GM12878 (cell line): ENCODE measurements at regions not wholly inside any gene's neighbourhood (a gene's known extent, or its start where the extent isn't known, plus 50 kb on each side); places are given as distances from the start of the nearest gene placed in this dataset.
"Not testable (repeated sequence)": the region's sequence is repeated elsewhere in the genome, so short reads cannot be mapped to it uniquely, and the experiment has no call there.

Experiments used
- ATAC-seq: fragments of 200-7000 bp; cut with Tn5 transposase; 3 replicates; pipeline ENCODE4 v1.9.1; 2020; ENCODE audit warnings: mild to moderate bottlenecking, moderate library complexity
- BruUV-seq: library from RNA; stranded (reverse); fragments of 400-500 nt; replicated peaks from 2 replicates; lab custom pipeline; 2021; lab: Mats Ljungman, UMichigan
- CTCF ChIA-PET: fragments of 300-600 bp; sonication (Branson Sonifier 250); formaldehyde crosslinking; extraction: SDS; loops from one replicate; lab custom pipeline; 2021; ENCODE audit warnings: inconsistent platforms; lab: Yijun Ruan, JAX
- POLR2A ChIA-PET: fragments of 350-600 bp; formaldehyde crosslinking; extraction: SDS; loops from one replicate; lab custom pipeline; 2021; ENCODE audit warnings: inconsistent platforms; lab: Charles Lee
- RAD21 ChIA-PET: fragments of 300-600 bp; sonication (Branson Sonifier 250); formaldehyde crosslinking; loops from one replicate; lab custom pipeline; 2023; ENCODE audit warnings: antibody characterized with exemption; ENCODE audit not compliant: unreplicated experiment; lab: Charles Lee
- SMC1A ChIA-PET: fragments of 300-600 bp; sonication (Branson Sonifier 250); formaldehyde crosslinking; loops from one replicate; lab custom pipeline; 2023; ENCODE audit not compliant: unreplicated experiment, uncharacterized antibody; lab: Charles Lee
- DNase-seq: peaks from one replicate; pipeline ENCODE4 v3.0.0-alpha.2; 2011; ENCODE audit warnings: low read depth, low spot score
- FAIRE-seq: peaks from 3 replicates; lab custom pipeline; 2011; peaks lifted over from hg19 to GRCh38; lab: Jason Lieb, UNC
- H2AFZ ChIP-seq: 2 replicates; pipeline ENCODE4 v1.6.0; 2011; ENCODE audit warnings: low read depth, low read length, control low read depth; ENCODE audit not compliant: control insufficient read depth
- H3K27ac ChIP-seq: 2 replicates; pipeline ENCODE4 v1.5.1; 2011; ENCODE audit warnings: control low read depth; ENCODE audit not compliant: control insufficient read depth, insufficient read depth
- H3K27me3 ChIP-seq, 2 experiments: replicated peaks in 1 of 2; 2 replicates each; pipeline versions ENCODE4 v1.6.0 to v1.6.1; 2011; ENCODE audit warnings: low read length in 1 of 2; ENCODE audit not compliant: control insufficient read depth in 2 of 2, insufficient read depth in 2 of 2
- H3K36me3 ChIP-seq, 2 experiments: 2 replicates each; pipeline ENCODE4 v1.5.1; 2011; ENCODE audit warnings: low read length in 1 of 2; ENCODE audit not compliant: control insufficient read depth in 2 of 2, insufficient read depth in 2 of 2
- H3K4me1 ChIP-seq: 2 replicates; pipeline ENCODE4 v1.6.1; 2011; ENCODE audit warnings: mild to moderate bottlenecking, low read length, moderate library complexity, mixed read lengths; ENCODE audit not compliant: control insufficient read depth, insufficient read depth
- H3K4me2 ChIP-seq: 2 replicates; pipeline ENCODE4 v1.6.0; 2011; ENCODE audit warnings: control low read depth; ENCODE audit not compliant: control insufficient read depth, insufficient read depth
- H3K4me3 ChIP-seq: fragments of 200-600 bp; sonication (generic); 2 replicates; pipeline ENCODE4 v1.5.1; 2016
- H3K79me2 ChIP-seq: 2 replicates; pipeline ENCODE4 v1.6.0; 2011; ENCODE audit warnings: low read length; ENCODE audit not compliant: control insufficient read depth, insufficient read depth
- H3K9ac ChIP-seq: 2 replicates; pipeline ENCODE4 v1.8.0; 2011; ENCODE audit warnings: low read length, control low read depth, mixed read lengths; ENCODE audit not compliant: control insufficient read depth, insufficient read depth
- H3K9me3 ChIP-seq: replicated peaks from 3 replicates; pipeline ENCODE4 v1.5.1; 2011; ENCODE audit warnings: mild to moderate bottlenecking, low read length; ENCODE audit not compliant: control insufficient read depth, insufficient read depth
- H4K20me1 ChIP-seq: 2 replicates; pipeline ENCODE4 v1.6.0; 2011; ENCODE audit not compliant: control insufficient read depth, insufficient read depth
- BMI1 ChIP-seq: fragments of 450-650 bp; IDR thresholded peaks from 2 replicates; pipeline ENCODE4 v1.6.1; 2016; ENCODE audit warnings: mild to moderate bottlenecking, moderate library complexity, borderline replicate concordance
- CBX3 ChIP-seq: fragments of 200-600 bp; sonication (generic); IDR thresholded peaks from 2 replicates; pipeline ENCODE4 v1.6.1; 2016; ENCODE audit warnings: low read depth, borderline replicate concordance
- CTCF ChIP-seq, 3 experiments: IDR thresholded peaks in 2 of 3; conservative IDR thresholded peaks in 1 of 3; 2 replicates each; pipeline ENCODE4 v1.5.1; 2011; ENCODE audit warnings: low read depth in 3 of 3, low read length in 3 of 3, mild to moderate bottlenecking in 3 of 3, control low read depth in 2 of 3, moderate library complexity in 2 of 3, inconsistent platforms in 1 of 3, mixed read lengths in 1 of 3; ENCODE audit not compliant: control insufficient read depth in 2 of 3, insufficient read depth in 1 of 3; ENCODE audit errors: extremely low read depth in 1 of 3
- EGR1 ChIP-seq, 2 experiments: IDR thresholded peaks; 1 replicate in 1 of 2; 2 replicates in 1 of 2; pipeline ENCODE4 v1.6.1; 2011 to 2012; ENCODE audit warnings: low read depth in 2 of 2, low read length in 2 of 2, borderline replicate concordance in 1 of 2, mild to moderate bottlenecking in 1 of 2, moderate library complexity in 1 of 2
- HDGF ChIP-seq: fragments of 450-650 bp; IDR thresholded peaks from 2 replicates; pipeline ENCODE4 v1.6.1; 2016; ENCODE audit warnings: antibody characterized with exemption
- NBN ChIP-seq: fragments of 450-650 bp; IDR thresholded peaks from 2 replicates; pipeline ENCODE4 v1.6.1; 2016
- NFIC ChIP-seq: IDR thresholded peaks from 2 replicates; pipeline ENCODE4 v1.6.1; 2012; ENCODE audit warnings: low read depth, mild to moderate bottlenecking, inconsistent platforms, low read length, moderate library complexity
- NR2C1 ChIP-seq: fragments of 450-650 bp; IDR thresholded peaks from 2 replicates; pipeline ENCODE4 v1.6.1; 2017; ENCODE audit warnings: antibody characterized with exemption, mild to moderate bottlenecking, moderate library complexity
- PAX5 ChIP-seq: IDR thresholded peaks from 2 replicates; pipeline ENCODE4 v1.6.1; 2011; ENCODE audit warnings: low read depth, low read length, borderline replicate concordance
- RAD21 ChIP-seq: IDR thresholded peaks from 2 replicates; pipeline ENCODE4 v1.6.1; 2011; ENCODE audit warnings: mild to moderate bottlenecking, low read depth, low read length, moderate library complexity; ENCODE audit not compliant: insufficient read depth
- WRNIP1 ChIP-seq: IDR thresholded peaks from 2 replicates; pipeline ENCODE4 v1.6.1; 2011; ENCODE audit warnings: low read depth, low read length, improper control_type of control experiment, borderline replicate concordance
- ZBTB40 ChIP-seq: fragments of 450-650 bp; IDR thresholded peaks from 2 replicates; pipeline ENCODE4 v1.6.1; 2016; ENCODE audit warnings: mild to moderate bottlenecking, moderate library complexity, borderline replicate concordance
- WGBS: methylation state at CpG from one replicate; pipeline ENCODE4 v1.1.6; 2016; ENCODE audit warnings: low lambda C conversion rate; ENCODE audit not compliant: insufficient replicate concordance, insufficient coverage; ENCODE audit errors: missing lambda C conversion rate; 5-methylcytosine and 5-hydroxymethylcytosine counted together
- in situ Hi-C: fragments of 300-500 bp; cut with MboI; formaldehyde crosslinking; loops from 9 replicates; pipeline ENCODE4 v1.14.3; 2018; ENCODE audit warnings: mixed read lengths
- intact Hi-C: fragments of 100-400 bp; cut with micrococcal nuclease; formaldehyde crosslinking; loops from one replicate; pipeline ENCODE4 v1.14.2; 2022; ENCODE audit not compliant: unreplicated experiment

GRCh38 chr10:32135796-32136195 lies 79.6 kb upstream of the KIF5B start:
- H3K27ac ChIP-seq, H3K79me2 ChIP-seq, H2AFZ ChIP-seq, FAIRE-seq, H3K27me3 ChIP-seq, H3K9ac ChIP-seq, in situ Hi-C loops, RAD21 ChIA-PET, H3K4me1 ChIP-seq, SMC1A ChIA-PET, H3K4me3 ChIP-seq, H3K4me2 ChIP-seq, DNase-seq, intact Hi-C loops, H3K36me3 ChIP-seq, H3K9me3 ChIP-seq, CTCF ChIA-PET, BruUV-seq, H4K20me1 ChIP-seq, POLR2A ChIA-PET, ATAC-seq: not testable (repeated sequence)
- WGBS = 86% methylated on average over 5 of the region's 5 CpGs

GRCh38 chr10:32132357-32132946 lies 76.2 kb upstream of the KIF5B start:
- Histone ChIP-seq H3K9me3 (no peaks in the 10 kb centered on the region), H3K36me3 (no peaks in the 10 kb centered on the region), H3K27me3 (no peaks in the 10 kb centered on the region), H3K4me1 (no peaks in the 10 kb centered on the region), H4K20me1 (no peaks in the 10 kb centered on the region), H3K4me3 (no peak overlapping the region), H2AFZ (no peak overlapping the region), H3K4me2 (no peak overlapping the region), H3K27ac (no peak overlapping the region), H3K9ac (no peak overlapping the region), H3K79me2 (no peaks in the 10 kb centered on the region)
- ChIA-PET POLR2A (no interaction called here), RAD21 (no interaction called here), CTCF (no interaction called here), SMC1A (no interaction called here)
- in situ Hi-C loops (no loop called here), intact Hi-C loops (no loop called here)
- TF ChIP-seq WRNIP1 (no peak), NBN (no peak), RAD21 (no peak), CTCF (IDR thresholded peaks at IDR 0.05 in 2 of 3, conservative IDR thresholded peaks at IDR 0.05 in 1 of 3; ENCODE audit: control insufficient read depth in 2 of 3, extremely low read depth in 1 of 3, insufficient read depth in 1 of 3, low read depth in 3 of 3, low read length in 3 of 3) (no peak), HDGF (no peak), PAX5 (no peak), ZBTB40 (no peak), BMI1 (no peak), NFIC (no peak), NR2C1 (no peak), CBX3 (no peak), EGR1 (IDR thresholded peaks at IDR 0.05; ENCODE audit: borderline replicate concordance in 1 of 2, low read depth in 2 of 2, low read length in 2 of 2) (no peak)
- no peak for FAIRE-seq
- WGBS = 71% methylated on average over 7 of the region's 7 CpGs
- no peak for DNase-seq
- ATAC-seq = no peak
- BruUV-seq = no TSS peak
